ENCODE measurements at regions not wholly inside any gene's neighbourhood (a gene's known extent, or its start where the extent isn't known, plus 50 kb on each side); places are given as distances from the start of the nearest gene placed in this dataset.
A peak's percentile ranks its signal among the peaks of the same experiment; 100 is the strongest.

DNA sequence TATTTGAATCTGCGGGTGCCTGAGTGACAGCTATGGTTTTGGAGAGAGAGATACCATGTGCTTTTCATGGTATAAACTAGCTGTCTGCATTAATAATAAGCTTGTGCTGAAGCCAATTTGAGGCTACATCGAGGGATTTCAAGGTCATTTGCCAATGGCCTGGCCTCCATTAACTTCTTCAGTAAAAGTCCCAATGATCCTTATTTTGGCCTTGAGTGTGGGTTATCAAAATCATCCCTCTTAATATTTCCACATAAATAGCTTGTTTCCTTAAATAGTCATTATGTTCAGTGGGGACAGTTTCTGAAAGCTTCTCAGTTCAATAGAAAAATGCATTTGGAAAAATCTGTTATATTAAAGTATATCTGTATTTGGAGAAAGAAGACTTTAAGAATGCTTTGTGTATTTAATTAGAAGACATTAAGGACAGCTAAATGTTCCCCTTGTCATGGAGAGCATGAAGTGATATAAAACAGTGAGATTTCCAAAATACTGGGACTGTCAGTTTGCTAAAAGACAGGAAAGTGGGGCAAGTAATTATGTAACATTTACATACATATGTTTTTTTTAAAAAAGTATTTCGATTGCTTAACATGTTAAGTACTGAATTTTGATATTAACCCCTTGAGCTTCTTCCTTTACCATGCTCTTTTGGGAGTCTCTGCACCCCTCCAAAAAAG lies 355.5 kb upstream of the ZEB2 start:
- Histone ChIP-seq H2BK120ac (ENCODE audit: low read depth, low read length, poor library complexity, severe bottlenecking) (no peak overlapping the region), H3K79me1 (ENCODE audit: insufficient read depth, low read depth, low read length, poor library complexity, severe bottlenecking) (no peaks in the 10 kb centered on the region), H3K79me2 (ENCODE audit: insufficient read depth, low read length) (no peaks in the 10 kb centered on the region), H3K14ac (ENCODE audit: insufficient read depth, low read length) (no peak overlapping the region), H3K27me3 (ENCODE audit: insufficient read depth, low read length) (no peaks in the 10 kb centered on the region), H3K4me1 (ENCODE audit: insufficient read depth, low read length) (no peaks in the 10 kb centered on the region), H3K9me3 (ENCODE audit: control insufficient read depth, low read depth, low read length) (no peaks in the 10 kb centered on the region), H3K4me2 (ENCODE audit: insufficient read depth, insufficient read length, low read length) (no peak overlapping the region), H4K8ac (replicated peaks; ENCODE audit: insufficient read length, low read depth, low read length) (no peak overlapping the region), H4K91ac (ENCODE audit: insufficient read length, low read depth, low read length) (no peak overlapping the region), H2AK5ac (ENCODE audit: insufficient read length, low read length) (no peak overlapping the region), H3K9ac (ENCODE audit: extremely low read depth, insufficient read length, low read length) (no peak overlapping the region), H3K23ac (ENCODE audit: insufficient read length, low read depth, low read length) (no peak overlapping the region), H2AFZ (ENCODE audit: low read length) (no peak overlapping the region), H4K5ac (ENCODE audit: insufficient read length, low read depth, low read length) (no peak overlapping the region), H2BK5ac (ENCODE audit: insufficient read length, low read length) (no peak overlapping the region), H2BK15ac (ENCODE audit: low read depth, low read length) (no peak overlapping the region), H2BK20ac (ENCODE audit: low read depth, low read length, poor library complexity, severe bottlenecking) (no peak overlapping the region), H3K18ac (ENCODE audit: insufficient read length, low read depth, low read length) (no peak overlapping the region), H2BK12ac (ENCODE audit: insufficient read length, low read depth, low read length) (no peak overlapping the region), H3K56ac (ENCODE audit: insufficient read length, low read depth, low read length) (no peak overlapping the region), H3T11ph (ENCODE audit: low read length) (no peak overlapping the region), H3K23me2 (ENCODE audit: insufficient read length, low read depth, low read length, poor library complexity, severe bottlenecking) (no peaks in the 10 kb centered on the region), H3K4ac (ENCODE audit: low read depth, low read length) (no peak overlapping the region), H4K20me1 (ENCODE audit: control insufficient read depth, insufficient read depth, insufficient read length) (no peaks in the 10 kb centered on the region), H3K27ac (ENCODE audit: insufficient read length, low read depth, low read length) (no peak overlapping the region)
- H3K9me3 Mint-ChIP-seq: no peaks in the 10 kb centered on the region
- DNase-seq: no peak
- peak overlapping the region in 1 of 3 experiments; percentile 25; a peak in 1 of 7 replicates for H3K27ac Mint-ChIP-seq
- H3K4me1 Mint-ChIP-seq: peaks cover 6 to 9% of the 10 kb centered on the region in 2 experiments
- WGBS (ENCODE audit: extremely low coverage, insufficient read length, low lambda C conversion rate): no CpG with 5 or more reads among the region's 3 CpGs
- no peaks in the 10 kb centered on the region for H3K36me3 Mint-ChIP-seq (ENCODE audit: insufficient read depth in 1 of 3, low read depth in 3 of 3)
- H3K4me3 Mint-ChIP-seq: no peak overlapping the region
- TF ChIP-seq, protein P1, sequence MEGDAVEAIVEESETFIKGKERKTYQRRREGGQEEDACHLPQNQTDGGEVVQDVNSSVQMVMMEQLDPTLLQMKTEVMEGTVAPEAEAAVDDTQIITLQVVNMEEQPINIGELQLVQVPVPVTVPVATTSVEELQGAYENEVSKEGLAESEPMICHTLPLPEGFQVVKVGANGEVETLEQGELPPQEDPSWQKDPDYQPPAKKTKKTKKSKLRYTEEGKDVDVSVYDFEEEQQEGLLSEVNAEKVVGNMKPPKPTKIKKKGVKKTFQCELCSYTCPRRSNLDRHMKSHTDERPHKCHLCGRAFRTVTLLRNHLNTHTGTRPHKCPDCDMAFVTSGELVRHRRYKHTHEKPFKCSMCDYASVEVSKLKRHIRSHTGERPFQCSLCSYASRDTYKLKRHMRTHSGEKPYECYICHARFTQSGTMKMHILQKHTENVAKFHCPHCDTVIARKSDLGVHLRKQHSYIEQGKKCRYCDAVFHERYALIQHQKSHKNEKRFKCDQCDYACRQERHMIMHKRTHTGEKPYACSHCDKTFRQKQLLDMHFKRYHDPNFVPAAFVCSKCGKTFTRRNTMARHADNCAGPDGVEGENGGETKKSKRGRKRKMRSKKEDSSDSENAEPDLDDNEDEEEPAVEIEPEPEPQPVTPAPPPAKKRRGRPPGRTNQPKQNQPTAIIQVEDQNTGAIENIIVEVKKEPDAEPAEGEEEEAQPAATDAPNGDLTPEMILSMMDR (conservative IDR thresholded peaks at IDR 0.05): no peak
- H3K27me3 Mint-ChIP-seq (ENCODE audit: low read depth): no peaks in the 10 kb centered on the region
